Right kidney (tissue), 1 donor: ENCODE measurements at regions not wholly inside any gene's neighbourhood (a gene's known extent, or its start where the extent isn't known, plus 50 kb on each side); places are given as distances from the start of the nearest gene placed in this dataset.
"Not testable (repeated sequence)": the region's sequence is repeated elsewhere in the genome, so short reads cannot be mapped to it uniquely, and the experiment has no call there.

Source experiments
- DNase-seq: peaks from one replicate; pipeline ENCODE4 v3.0.0-alpha.2; 2016

DNA sequence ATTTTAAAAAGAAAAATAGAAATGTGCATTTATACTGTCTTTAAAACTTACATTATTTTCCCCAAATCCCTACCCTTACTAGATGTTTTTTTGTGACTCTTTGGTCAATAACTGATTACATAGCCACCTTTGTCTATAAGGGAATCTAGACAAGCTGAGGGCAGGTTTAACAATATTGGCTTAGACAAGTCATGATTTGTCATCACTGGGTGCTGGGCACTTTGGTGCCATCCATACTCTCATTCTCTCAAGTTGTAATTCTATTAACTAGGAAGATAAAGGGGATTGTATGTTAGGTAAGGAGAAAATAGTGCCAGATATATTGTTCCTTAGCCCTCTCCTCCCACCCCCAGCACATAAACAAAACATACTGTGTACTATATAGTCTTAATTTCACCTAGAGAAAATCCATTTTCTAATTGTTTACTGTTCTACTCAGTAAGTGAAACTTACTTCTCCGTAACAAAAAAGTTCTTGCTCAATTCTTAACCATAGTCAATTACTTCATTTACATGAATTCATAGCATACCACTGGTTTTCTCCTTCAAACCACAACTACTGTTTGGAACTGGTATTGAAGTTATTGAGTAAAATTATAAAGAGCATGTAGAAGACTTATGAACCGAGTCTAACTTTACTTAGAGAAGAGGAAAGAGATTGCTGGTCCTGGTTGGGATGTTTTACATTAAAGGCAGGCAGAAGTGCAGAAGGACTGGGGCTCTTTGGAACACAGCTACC, 877.1 kb downstream of the PDCD6IP start:
- no peak for DNase-seq

- no peak for DNase-seq
These were observed 878.0 kb downstream of the PDCD6IP start for GRCh38 chr3:34676436-34676835.

GRCh38 chr3:34678575-34678974, 880.1 kb downstream of the PDCD6IP start:
- no peak for DNase-seq

- DNase-seq: not testable (repeated sequence)
These were observed 880.6 kb downstream of the PDCD6IP start for GRCh38 chr3:34679055-34679454.

DNA sequence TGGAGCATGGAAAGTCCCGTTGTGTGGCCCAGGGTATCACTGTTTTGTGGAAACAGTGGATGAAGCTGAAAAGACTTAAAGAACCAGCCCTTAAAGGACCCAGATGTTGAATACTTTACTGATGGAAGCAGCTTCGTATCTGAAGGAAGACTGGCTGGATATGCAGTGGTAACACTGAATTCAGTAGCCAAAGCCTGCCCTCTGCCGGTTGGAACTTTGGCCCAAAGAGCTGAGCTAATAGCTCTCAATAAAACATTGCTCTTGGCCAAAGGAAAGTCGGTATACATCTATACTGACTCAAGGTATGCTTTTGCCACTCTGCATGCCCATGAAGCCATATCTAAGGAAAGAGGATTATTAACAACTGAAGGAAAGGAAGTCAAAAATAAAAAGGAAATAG, 885.4 kb downstream of the PDCD6IP start:
- DNase-seq: no peak

DNA sequence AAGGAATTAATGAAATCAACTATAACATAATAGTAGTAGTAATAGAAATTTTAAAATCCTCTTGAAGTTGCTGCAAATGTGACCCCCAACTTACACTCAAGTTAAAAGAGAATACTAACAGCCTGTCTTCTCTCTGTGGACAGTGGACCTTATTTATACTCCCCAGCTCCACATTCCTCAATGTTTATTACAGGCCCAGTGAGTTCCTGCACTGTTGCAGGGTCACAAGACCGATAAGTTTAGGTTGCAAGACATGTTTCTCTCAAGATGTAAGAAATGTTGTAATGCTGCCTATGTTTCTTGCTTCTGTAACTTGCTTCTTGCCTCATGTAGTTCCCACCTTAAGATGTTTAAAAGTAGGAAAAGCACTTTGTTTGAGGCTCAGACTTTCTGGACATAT, 888.1 kb downstream of the PDCD6IP start:
- DNase-seq: no peak

DNA sequence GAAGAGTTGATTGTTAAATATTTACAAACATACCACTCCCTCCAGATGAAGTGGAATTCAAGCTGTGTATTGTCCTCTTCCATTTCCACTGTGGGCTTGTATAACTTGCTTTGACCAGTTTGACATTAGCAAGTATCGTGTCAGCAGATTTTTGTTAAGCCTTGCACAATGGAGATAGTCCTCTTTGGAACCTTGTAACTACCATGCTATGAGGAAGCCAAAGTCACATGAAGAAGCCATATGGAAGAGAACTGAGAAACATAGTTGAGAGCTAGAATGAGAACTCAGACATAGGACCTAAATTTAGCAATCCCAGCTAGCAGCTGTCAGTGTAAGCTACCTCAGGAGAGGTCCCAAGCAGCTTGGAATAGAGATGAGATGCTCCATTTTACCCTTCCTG, 889.2 kb downstream of the PDCD6IP start:
- DNase-seq: no peak

DNA sequence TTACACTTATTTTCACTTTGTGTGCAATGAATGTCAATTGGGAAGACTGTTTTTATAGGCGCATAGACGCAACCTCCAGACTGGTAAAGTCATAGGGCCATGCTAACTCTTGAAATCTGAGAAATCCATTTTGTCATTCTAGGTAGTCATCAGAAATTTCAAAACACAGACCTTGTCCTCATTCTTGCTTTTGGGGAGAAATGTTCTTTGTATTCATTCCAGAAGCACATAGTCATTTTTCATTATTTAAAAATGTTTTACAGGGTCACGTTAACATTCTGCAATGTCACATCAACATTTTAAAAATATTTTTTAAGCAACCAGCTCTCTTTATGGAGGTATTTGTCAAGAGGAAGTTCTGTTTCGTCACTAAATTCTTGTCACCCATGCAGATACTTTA, 898.4 kb downstream of the PDCD6IP start:
- no peak for DNase-seq

DNA sequence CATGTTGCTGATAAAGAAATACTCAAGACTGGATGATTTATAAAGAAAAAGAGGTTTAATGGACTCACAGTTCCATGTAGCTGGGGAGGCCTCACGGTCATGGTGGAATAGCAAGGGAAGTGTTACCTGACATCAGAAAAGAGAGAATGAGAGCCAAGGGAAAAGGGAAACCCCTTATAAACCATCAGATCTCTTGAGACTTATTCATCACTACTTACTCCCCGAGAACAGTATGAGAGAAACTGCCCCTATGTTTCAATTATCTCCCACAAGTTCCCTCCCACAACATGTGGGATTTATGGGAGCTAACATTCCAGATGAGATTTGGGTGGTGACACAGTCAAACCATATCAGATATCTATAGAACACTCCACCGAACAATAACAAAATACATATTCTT, 904.6 kb downstream of the PDCD6IP start:
- no peak for DNase-seq

GRCh38 chr3:34724916-34725499, 914.3 kb upstream of the ARPP21 start:
- DNase-seq: no peak

DNA sequence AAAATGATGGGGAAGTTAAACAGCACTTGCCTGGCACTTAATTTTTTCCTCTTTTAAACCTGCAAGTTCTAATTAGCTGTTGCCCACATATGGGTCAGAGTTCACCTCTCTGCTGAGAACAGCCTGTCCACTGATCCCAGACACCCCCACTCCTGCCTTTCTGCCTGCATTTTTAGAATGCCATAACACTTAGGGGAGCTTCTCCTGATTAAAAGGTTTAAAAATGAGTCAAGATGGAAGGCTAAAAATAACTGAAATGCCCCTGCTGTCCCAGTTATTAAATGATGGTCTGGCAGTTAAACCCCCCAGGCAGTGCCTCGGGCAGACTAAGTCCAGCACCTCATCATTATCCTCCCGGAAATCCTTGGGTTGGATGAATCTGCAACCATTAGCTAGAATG, 913.6 kb upstream of the ARPP21 start:
- no peak for DNase-seq

DNA sequence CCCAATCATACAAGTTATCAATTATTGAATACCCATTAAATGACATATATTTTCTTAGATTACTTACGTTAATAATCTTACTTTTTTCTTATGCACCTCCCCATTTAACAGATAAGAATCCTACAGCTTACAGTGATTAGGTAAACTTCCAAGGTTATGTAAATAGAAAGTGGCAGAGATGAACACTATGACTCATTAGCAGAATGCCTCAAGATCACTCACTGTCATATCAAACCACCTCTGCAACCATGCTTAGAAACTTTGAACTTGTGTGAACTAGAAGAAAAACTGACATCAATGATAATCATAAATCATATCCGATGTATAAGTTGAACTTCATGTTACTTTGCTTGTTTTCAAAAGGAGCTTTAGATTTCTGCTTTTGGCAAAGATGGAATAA, 911.6 kb upstream of the ARPP21 start:
- no peak for DNase-seq

DNA sequence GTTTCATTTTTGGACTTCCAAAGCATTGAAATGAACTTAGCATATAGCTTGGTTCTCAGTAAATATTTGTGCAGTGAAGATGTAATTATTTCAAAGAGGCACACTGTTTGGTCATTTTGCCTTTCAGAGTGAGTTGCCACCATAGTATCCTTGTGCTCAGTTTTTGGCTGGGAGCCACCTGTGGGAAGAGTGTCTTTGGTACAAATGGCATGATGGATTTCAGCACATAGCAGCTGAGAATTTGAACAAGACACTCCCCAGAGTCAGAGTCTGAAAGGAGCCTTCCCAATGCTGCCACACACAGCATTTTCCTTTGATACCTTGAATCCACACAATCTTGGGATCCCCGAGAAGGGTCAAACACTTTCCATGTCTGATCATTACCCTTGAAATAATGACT, 897.2 kb upstream of the ARPP21 start:
- no peak for DNase-seq

- DNase-seq: no peak
These were observed 880.6 kb upstream of the ARPP21 start for GRCh38 chr3:34758630-34759261.

- no peak for DNase-seq
These were observed 861.9 kb upstream of the ARPP21 start for GRCh38 chr3:34777386-34777785.

- no peak for DNase-seq
These were observed 860.2 kb upstream of the ARPP21 start for GRCh38 chr3:34779092-34779491.

DNA sequence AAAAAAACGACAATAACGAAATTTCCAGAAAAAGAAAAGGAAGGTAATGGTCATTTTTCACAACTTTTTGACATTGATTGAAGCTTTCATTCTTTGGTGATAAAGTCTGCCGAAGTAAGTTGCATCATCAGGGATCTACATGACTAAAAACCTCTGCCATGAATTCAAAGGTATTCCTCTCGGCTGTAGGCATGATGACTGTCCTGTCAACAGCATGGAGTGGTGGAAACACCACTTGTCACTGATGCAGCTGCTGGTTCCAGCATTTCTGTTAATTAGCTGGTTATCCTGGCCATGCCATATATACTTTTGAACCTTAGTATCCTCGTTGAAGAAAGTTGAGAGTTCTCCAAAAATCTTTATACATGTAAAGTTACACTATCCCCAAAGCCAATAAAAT, 859.0 kb upstream of the ARPP21 start:
- no peak for DNase-seq

- no peak for DNase-seq
These were observed 858.4 kb upstream of the ARPP21 start for GRCh38 chr3:34780973-34781372.

GRCh38 chr3:34782871-34783270, 856.5 kb upstream of the ARPP21 start:
- DNase-seq: no peak

DNA sequence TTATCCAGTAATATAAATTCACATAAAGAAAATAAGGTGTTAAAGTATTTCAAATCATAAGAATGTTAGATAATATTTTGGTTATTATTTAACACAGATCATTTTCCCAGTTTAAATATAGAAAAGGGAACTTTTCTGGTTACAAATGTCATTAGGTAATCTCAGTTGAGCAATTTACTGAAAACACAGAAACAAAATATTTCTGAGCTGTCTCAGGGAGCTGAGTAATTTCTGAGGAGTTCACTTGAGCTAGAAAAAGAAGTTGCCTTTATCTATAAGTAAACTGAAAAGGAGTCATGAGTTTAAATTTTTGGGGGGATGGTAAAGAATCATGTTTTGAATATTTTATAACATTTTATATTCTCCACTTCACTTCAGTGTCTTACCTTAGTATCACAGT, 855.4 kb upstream of the ARPP21 start:
- DNase-seq: no peak

GRCh38 chr3:34793057-34793456, 846.3 kb upstream of the ARPP21 start:
- DNase-seq: no peak

GRCh38 chr3:34807611-34808010, 831.7 kb upstream of the ARPP21 start:
- DNase-seq: no peak

DNA sequence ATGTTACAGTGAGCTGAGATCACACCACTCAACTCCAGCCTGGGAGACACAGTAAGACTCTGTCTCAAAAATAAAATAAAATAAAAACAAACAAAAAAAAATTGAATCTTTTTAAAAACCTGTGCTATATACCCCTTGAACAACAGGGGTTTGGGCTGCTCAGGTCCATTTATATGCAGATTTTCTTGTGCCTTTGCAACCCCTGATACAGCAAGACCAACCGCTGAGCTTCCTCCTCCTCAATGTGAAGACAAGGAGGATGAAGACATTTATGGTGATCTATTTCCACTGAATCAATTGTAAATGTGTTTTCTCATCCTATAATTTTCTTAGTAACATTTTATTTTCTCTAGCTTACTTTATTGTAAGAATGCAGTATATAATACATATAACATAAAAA, 831.0 kb upstream of the ARPP21 start:
- DNase-seq: no peak

- DNase-seq: no peak
These were observed 810.5 kb upstream of the ARPP21 start for GRCh38 chr3:34828847-34829246.
